Occipital lobe (tissue), 1 donor: ENCODE measurements at regions not wholly inside any gene's neighbourhood (a gene's known extent, or its start where the extent isn't known, plus 50 kb on each side); places are given as distances from the start of the nearest gene placed in this dataset.

ENCODE experiments used
- DNase-seq: peaks from one replicate; lab custom pipeline; 2025; lab: John Stamatoyannopoulos, UW

DNA sequence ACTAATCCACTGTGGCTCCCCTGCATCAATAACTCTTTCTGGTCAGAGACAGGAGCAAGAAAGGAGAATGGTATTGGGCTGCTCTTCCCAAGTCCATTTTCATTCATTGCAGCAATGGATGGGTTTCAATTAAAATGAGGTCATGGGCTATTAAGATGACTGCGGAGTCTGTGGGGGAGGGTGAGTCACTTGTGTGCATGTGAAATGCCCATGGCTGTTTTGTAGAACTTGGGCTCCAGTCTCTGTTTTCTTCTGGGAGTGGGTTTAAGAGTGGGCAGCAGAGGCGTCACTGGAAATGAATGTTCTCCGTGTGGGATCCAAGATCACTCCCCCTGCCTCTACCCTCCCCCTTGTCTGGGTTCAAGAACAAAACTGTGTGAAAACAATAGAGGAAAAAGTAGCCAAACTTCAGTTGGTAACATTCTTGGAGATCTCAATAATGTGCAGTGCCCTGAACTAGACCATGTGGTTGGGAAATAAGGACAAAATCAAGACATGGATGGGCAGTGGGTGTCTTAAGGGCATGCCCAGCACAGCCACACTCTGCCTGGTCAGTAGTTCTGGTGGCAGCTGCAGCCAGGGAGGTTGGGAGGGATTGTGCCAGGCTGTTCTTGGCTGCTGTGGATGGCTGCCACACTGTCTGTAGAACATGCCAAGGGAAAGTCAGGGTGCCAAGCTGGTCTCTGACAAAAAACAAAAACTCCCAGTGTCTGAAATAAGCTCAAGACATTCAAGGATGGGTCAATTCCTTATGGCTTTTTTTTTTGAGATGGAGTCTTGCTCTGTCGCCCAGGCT, 68.2 kb upstream of the CXCR4 start:
- DNase-seq = peak; percentile 4

DNA sequence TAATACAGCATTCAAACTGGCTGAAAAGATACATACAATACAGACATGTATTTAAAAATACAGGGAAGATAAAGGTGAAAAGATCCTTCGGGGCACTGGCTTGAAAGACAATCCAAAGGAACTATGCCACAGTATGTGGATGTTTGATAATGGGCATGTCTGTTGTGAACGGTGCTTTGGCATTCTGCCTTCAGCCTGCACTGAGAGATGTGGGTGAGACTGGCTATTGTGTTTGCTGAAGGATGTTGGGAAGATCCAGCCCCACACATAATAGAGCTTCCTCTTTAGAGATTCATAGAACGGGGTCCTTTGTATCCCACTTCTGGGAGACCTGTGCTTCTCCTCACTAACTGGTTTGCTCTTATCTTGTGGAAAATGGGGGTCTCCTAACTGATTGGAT, 65.1 kb upstream of the CXCR4 start:
- no peak for DNase-seq

DNA sequence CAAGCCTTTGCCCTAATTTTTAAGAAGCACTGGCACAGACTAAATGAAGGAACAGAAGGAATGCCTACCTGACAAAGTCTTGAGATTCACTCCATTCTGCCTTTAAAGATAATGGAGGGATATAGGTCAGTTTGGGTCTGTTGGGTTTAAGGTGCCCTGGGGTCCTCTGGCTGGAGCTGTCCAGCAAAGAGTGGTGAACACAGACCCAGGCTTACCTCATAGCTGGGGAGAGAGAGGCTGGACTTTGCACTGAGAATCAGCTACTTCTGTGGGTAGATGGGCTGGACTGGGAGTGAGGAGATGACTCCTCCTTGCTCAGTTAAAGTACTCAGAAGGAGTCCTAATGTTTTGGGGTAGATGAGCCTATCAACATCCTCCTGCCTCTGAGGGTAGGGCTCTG, 64.4 kb upstream of the CXCR4 start:
- DNase-seq = no peak

DNA sequence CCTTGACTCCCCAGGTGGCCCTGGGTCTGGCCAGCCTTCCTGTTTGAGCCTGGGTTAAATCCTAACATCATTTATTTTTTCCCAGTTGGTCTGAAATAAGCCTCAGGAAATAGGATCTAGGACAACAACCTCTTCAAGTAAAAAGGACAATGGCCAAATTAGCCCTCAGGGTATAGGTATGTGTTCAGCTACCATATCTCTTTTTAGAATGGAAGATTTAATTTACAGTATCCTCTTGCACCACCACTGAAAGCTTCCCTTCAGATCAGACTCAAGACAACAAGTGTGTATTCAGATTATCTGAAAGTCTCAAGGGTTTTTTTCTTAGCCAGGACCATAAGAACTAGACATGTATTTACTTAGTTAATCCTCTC, 61.6 kb upstream of the CXCR4 start:
- no peak for DNase-seq

DNA sequence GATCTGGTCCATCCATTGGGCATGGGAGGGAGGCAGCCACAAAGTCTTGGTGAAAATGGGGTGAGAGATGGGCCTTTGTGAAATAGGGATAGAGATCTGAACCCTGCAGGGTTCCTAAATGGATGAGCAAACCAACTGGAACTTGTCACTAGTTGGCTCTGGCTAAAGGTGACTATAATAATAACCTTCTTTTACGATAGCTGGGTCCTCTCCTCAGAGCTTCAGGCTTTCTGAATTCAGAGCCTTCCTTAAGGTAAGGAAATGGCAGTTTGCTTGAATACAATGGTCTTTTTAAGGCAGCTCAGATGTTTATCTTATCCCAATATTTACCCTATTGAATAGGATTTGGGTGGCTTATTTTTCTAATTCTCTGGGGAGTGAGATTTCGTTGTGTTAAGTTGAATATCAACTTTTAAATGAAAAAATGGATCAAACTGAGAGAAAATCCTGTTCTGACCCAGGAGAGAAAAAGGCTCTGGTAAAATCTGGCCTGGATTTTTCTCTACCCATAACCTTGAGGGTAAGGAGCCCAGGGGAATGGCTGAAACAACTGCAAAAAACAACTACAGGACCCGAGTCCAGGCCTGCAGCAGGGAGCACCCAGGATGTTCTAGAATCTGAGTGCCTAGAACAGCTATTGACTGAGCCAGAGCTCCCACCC, 61.1 kb upstream of the CXCR4 start:
- DNase-seq = no peak

DNA sequence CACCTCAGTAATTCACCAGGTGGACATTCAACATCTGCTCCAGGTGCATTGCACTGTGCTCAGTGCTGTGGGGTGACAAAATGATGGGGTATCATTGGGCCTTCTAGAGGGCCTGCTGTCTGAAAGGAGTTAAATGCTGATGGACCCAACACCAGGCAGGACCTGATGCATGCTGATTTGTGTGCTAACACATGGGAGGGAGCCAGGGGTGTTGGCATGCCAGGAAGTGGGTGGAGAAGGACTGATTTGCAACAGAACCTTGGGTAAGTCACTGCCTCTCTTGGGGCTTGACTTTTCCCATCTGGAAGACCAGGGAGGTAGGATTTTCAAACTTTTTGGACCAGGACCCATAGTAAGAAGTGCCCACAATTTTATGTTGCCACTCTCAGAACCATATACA, 57.9 kb upstream of the CXCR4 start:
- DNase-seq = no peak

DNA sequence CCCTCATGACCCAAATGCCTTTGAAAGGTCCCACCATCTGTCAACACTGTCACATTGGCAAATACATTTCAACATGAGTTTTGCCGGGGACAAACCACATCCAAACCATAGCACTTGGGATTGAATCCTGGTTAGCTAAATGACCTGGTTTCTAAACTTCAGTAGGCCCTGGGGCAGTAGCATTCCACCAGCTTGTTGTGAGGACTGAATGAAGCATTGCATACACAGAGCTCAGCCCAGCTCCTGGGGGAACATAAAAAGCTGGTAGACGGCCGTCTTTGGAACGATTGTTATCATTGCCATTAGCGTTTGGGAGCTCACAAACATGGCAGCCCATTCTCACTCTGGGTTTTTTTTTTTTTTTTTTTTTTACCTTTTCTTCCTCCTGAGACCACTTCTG, 57.5 kb upstream of the CXCR4 start:
- DNase-seq = no peak

DNA sequence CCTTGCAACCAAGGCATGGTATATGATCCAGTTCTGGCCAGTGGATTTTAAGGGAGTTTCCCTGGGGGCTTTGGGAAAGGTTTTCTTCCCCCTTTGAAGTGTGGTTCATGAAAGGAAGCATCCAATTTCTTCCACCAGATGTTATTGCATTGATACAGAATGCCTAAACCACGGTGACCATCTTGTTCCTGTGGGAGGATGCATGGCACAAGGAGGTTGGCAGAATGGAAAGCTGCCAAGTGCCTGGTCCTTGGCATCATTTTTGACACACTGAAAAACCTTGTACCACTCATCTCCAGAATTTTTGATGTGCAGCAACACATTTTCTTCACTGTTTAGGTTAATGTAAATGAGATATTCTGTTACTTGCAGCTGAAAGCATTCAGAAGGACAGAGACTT, 55.2 kb upstream of the CXCR4 start:
- no peak for DNase-seq

DNA sequence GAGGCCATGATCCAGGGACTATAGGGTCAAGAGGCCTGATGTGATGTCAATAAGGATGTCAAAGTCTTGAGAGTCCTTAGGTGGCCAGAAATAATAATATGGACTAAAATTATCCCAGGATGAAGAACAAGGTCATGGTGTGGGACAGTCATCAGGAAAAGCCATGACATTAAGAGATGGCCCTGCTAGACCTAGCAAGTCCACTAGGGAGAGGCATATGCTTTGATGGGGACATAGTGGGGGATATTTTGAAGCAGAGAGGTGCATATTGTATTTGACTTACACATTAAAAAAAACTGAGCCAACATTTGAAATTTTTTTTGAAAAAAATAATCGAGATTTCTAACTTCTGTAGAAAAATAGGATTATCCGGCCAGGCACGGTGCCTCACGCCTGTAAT, 53.3 kb upstream of the CXCR4 start:
- DNase-seq = no peak

DNA sequence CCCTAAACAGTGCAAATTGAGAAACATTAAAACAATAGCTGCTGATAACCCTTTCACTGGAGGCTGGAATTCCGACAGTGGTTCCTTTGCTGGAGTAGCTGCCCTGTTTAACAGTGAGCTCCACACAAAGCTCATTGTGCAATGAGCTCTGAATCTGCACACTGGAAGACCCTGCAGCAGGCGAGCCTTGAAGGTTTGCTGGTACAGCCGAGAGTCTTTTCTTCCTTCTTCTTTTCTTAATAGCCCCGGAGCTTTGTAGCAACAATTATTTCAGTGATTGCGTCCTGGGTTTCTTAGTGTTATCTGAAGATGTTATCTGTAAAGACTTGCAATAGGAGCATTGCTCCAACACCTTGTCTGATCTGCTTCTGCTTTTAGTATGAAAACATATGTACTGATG, 50.8 kb upstream of the CXCR4 start:
- no peak for DNase-seq

DNA sequence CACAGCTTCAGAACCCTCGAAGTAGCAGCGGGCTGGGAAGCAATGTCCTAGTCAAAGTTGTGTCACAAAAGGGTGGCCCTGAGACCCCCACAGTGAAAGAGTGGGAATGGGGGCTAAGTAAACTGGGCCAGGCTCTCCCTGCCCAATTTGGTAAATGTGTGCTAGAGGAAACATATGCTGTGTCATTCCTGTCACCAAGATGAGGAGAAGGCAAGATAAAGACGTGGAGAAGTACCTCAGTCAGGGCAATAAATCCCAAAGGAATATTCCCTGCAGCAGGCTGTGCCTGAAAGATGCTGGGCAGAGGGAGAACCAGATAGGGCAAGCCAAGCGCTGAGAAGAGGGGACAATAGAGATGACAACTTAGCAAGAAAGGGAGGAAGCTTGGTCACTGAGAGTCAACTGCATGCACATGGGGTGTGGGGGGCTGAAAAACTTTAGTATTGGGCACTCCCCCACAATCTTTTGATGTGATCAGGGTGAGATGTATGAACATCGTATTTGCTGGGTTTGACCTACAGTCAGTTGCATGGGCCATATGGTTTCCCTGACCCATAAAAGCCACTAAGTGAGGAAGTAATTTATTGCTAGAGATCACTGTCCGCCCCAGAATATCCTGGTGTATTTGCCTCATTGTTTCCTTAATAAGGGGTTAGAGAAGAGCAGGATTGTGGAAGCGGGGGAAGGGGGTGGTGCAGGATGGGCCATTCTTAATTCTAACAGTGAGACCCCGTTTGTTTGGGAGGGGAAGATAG, 49.9 kb upstream of the CXCR4 start:
- DNase-seq = no peak
